WTC11 (cell line): ENCODE measurements at regions not wholly inside any gene's neighbourhood (a gene's known extent, or its start where the extent isn't known, plus 50 kb on each side); places are given as distances from the start of the nearest gene placed in this dataset.

Experiments
- ATAC-seq: fragments of 200-7000 bp; cut with Tn5 transposase; 2 replicates; pipeline ENCODE4 v1.10.0; 2021; ENCODE audit warnings: mild to moderate bottlenecking, moderate library complexity
- CTCF ChIA-PET: fragments of 300-600 bp; sonication (Branson Sonifier 250); formaldehyde crosslinking; loops from one replicate; lab custom pipeline; 2021; ENCODE audit warnings: antibody characterized with exemption; lab: Charles Lee
- POLR2A ChIA-PET: fragments of 350-600 bp; sonication (Branson Sonifier 250); formaldehyde crosslinking; loops from one replicate; lab custom pipeline; 2021; ENCODE audit warnings: antibody characterized with exemption; lab: Charles Lee
- DNase-seq: peaks from one replicate; pipeline ENCODE4 v3.0.0; 2021; ENCODE audit warnings: low spot score
- H3K27ac Mint-ChIP-seq: 2 replicates; pipeline ENCODE4 v1.8.0; 2021; ENCODE audit warnings: mixed read lengths
- H3K27me3 Mint-ChIP-seq: 2 replicates; pipeline ENCODE4 v1.8.0; 2021; ENCODE audit warnings: low read depth, mild to moderate bottlenecking, moderate library complexity, mixed read lengths
- H3K36me3 Mint-ChIP-seq: 2 replicates; pipeline ENCODE4 v1.8.0; 2021; ENCODE audit warnings: mixed read lengths
- H3K4me1 Mint-ChIP-seq: 2 replicates; pipeline ENCODE4 v1.8.0; 2022; ENCODE audit warnings: mixed read lengths
- H3K4me3 Mint-ChIP-seq: 2 replicates; pipeline ENCODE4 v1.8.0; 2021; ENCODE audit warnings: mild to moderate bottlenecking, moderate library complexity, mixed read lengths
- H3K9me3 Mint-ChIP-seq: 2 replicates; pipeline ENCODE4 v1.8.0; 2021; ENCODE audit warnings: mixed read lengths
- E2F4 ChIP-seq: sonication (generic); formaldehyde crosslinking; IDR thresholded peaks from 2 replicates; pipeline ENCODE4 v1.8.1; 2022; ENCODE audit warnings: low read depth, mild to moderate bottlenecking, moderate library complexity, missing genetic modification reagents, borderline replicate concordance
- GABPB1 ChIP-seq: sonication (generic); formaldehyde crosslinking; IDR thresholded peaks from 2 replicates; pipeline ENCODE4 v1.8.1; 2023; ENCODE audit warnings: mild to moderate bottlenecking, missing genetic modification reagents
- HMGXB4 ChIP-seq: sonication (generic); formaldehyde crosslinking; IDR thresholded peaks from 2 replicates; pipeline ENCODE4 v1.8.1; 2023; ENCODE audit warnings: mild to moderate bottlenecking, moderate library complexity, missing genetic modification reagents
- KAT7 ChIP-seq: sonication (generic); formaldehyde crosslinking; IDR thresholded peaks from 2 replicates; pipeline ENCODE4 v1.8.1; 2023; ENCODE audit warnings: missing genetic modification reagents, mild to moderate bottlenecking, borderline replicate concordance
- NFATC4 ChIP-seq: fragments of 250-450 bp; sonication (Bioruptor Pico); IDR thresholded peaks from 2 replicates; pipeline ENCODE4 v1.9.0; 2021; ENCODE audit warnings: mild to moderate bottlenecking
- NFE2L1 ChIP-seq: sonication (generic); formaldehyde crosslinking; IDR thresholded peaks from 2 replicates; pipeline ENCODE4 v1.8.1; 2023; ENCODE audit warnings: missing genetic modification reagents
- NR2C2 ChIP-seq: sonication (generic); formaldehyde crosslinking; IDR thresholded peaks from 2 replicates; pipeline ENCODE4 v1.8.0; 2022; ENCODE audit warnings: mild to moderate bottlenecking, missing genetic modification reagents
- PRDM15 ChIP-seq: sonication (generic); formaldehyde crosslinking; IDR thresholded peaks from 2 replicates; pipeline ENCODE4 v1.8.0; 2022; ENCODE audit warnings: missing genetic modification reagents
- RELA ChIP-seq: sonication (generic); formaldehyde crosslinking; IDR thresholded peaks from 2 replicates; pipeline ENCODE4 v1.8.1; 2022; ENCODE audit warnings: missing genetic modification reagents, mild to moderate bottlenecking, borderline replicate concordance
- STAT6 ChIP-seq: sonication (generic); formaldehyde crosslinking; conservative IDR thresholded peaks from 2 replicates; pipeline ENCODE4 v1.8.1; 2023; ENCODE audit warnings: mild to moderate bottlenecking, low read depth, missing genetic modification reagents, moderate library complexity
- TEAD1 ChIP-seq: sonication (generic); formaldehyde crosslinking; IDR thresholded peaks from 2 replicates; pipeline ENCODE4 v1.8.0; 2022; ENCODE audit warnings: mild to moderate bottlenecking, missing genetic modification reagents
- USF2 ChIP-seq: sonication (generic); formaldehyde crosslinking; IDR thresholded peaks from 2 replicates; pipeline ENCODE4 v1.8.1; 2023; ENCODE audit warnings: mild to moderate bottlenecking, missing genetic modification reagents, moderate library complexity
- ZBTB43 ChIP-seq: sonication (generic); formaldehyde crosslinking; IDR thresholded peaks from 2 replicates; pipeline ENCODE4 v1.8.1; 2023; ENCODE audit warnings: mild to moderate bottlenecking, missing genetic modification reagents
- ZNF121 ChIP-seq: sonication (generic); formaldehyde crosslinking; IDR thresholded peaks from 2 replicates; pipeline ENCODE4 v1.8.0; 2023; ENCODE audit warnings: missing genetic modification reagents
- ZNF232 ChIP-seq: sonication (generic); formaldehyde crosslinking; IDR thresholded peaks from 2 replicates; pipeline ENCODE4 v1.8.0; 2022; ENCODE audit warnings: mild to moderate bottlenecking, missing genetic modification reagents
- ZNF396 ChIP-seq: fragments of 250-450 bp; sonication (Bioruptor Pico); IDR thresholded peaks from 2 replicates; pipeline ENCODE4 v1.8.0; 2021; ENCODE audit warnings: mild to moderate bottlenecking, moderate library complexity, borderline replicate concordance
- ZNF423 ChIP-seq: fragments of 250-450 bp; sonication (Bioruptor Pico); IDR thresholded peaks from 2 replicates; pipeline ENCODE4 v2.1.2; 2022; ENCODE audit warnings: mild to moderate bottlenecking, moderate library complexity
- TF ChIP-seq, protein P1 (sequence below): fragments of 250-450 bp; sonication (Bioruptor Pico); IDR thresholded peaks from 2 replicates; pipeline ENCODE4 v1.9.0; 2021; ENCODE audit warnings: moderate library complexity, mild to moderate bottlenecking, inconsistent platforms, borderline replicate concordance
- TF ChIP-seq, protein P2 (sequence below): sonication (generic); formaldehyde crosslinking; conservative IDR thresholded peaks from 2 replicates; pipeline ENCODE4 v1.8.1; 2022; ENCODE audit warnings: mild to moderate bottlenecking, missing genetic modification reagents

GRCh38 chr4:188308142-188308541, 168.9 kb downstream of the TRIML1 start:
- DNase-seq (no peak), ATAC-seq (no peak)
- ChIA-PET CTCF (no interaction called here), POLR2A (no interaction called here)
- TF ChIP-seq ZNF396 (no peak), ZBTB43 (CRISPR knock-in tag) (no peak), RELA (no peak), HMGXB4 (no peak), NR2C2 (CRISPR knock-in tag) (no peak), ZNF423 (CRISPR knock-in tag) (no peak), PRDM15 (CRISPR knock-in tag) (no peak), ZNF232 (CRISPR knock-in tag) (no peak)
- TF ChIP-seq, protein P1, sequence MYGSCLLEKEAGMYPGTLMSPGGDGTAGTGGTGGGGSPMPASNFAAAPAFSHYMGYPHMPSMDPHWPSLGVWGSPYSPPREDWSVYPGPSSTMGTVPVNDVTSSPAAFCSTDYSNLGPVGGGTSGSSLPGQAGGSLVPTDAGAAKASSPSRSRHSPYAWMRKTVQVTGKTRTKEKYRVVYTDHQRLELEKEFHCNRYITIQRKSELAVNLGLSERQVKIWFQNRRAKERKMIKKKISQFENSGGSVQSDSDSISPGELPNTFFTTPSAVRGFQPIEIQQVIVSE (CRISPR knock-in tag) = no peak
- H3K27me3 Mint-ChIP-seq = no peaks in the 10 kb centered on the region; the same call in 1 of the 2 replicates
- no peak overlapping the region for H3K27ac Mint-ChIP-seq
- H3K36me3 Mint-ChIP-seq = no peaks in the 10 kb centered on the region
- peaks cover 20% of the 10 kb centered on the region for H3K4me1 Mint-ChIP-seq
- no peak overlapping the region for H3K4me3 Mint-ChIP-seq
- H3K9me3 Mint-ChIP-seq = no peaks in the 10 kb centered on the region; the same call in none of the 2 replicates

GRCh38 chr4:188316391-188316790, 177.2 kb downstream of the TRIML1 start:
- no peaks in the 10 kb centered on the region for H3K36me3 Mint-ChIP-seq
- peaks cover 19% of the 10 kb centered on the region for H3K4me1 Mint-ChIP-seq
- TF ChIP-seq KAT7 (CRISPR knock-in tag) (no peak), ZNF423 (CRISPR knock-in tag) (no peak), ZNF396 (no peak)
- H3K27me3 Mint-ChIP-seq = peaks cover 4% of the 10 kb centered on the region; the same call in 1 of the 2 replicates
- ChIA-PET POLR2A (no interaction called here), CTCF (no interaction called here)
- ATAC-seq (no peak), DNase-seq (no peak)
- H3K27ac Mint-ChIP-seq = no peak overlapping the region
- no peak overlapping the region for H3K4me3 Mint-ChIP-seq
- peaks cover 9% of the 10 kb centered on the region for H3K9me3 Mint-ChIP-seq

DNA sequence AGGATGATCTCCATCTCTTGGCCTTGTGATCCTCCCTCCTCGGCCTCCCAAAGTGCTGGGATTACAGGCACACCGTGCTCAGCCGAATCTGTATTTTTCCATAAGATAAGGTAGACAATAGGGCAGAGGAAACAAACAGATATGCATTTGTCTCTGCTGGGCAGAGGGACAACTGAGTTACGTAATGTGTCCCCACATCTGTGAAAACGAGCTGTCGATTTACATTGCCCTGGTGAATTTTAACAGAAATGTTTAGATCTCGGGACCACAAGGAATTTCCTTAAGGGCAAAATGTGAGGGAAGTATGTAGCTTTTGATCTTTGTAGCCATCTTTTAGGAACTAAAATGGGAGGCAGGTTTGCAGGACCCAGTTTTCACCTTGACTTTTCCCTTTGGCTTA, 189.7 kb downstream of the TRIML1 start:
- Mint-ChIP-seq H3K4me1 (0 out of 2 replicates have a peak, but pooled peaks cover 2% of the 10 kb centered on the region), H3K9me3 (peaks cover 10% of the 10 kb centered on the region), H3K27me3 (no peaks in the 10 kb centered on the region), H3K36me3 (no peaks in the 10 kb centered on the region), H3K4me3 (no peak overlapping the region), H3K27ac (no peak overlapping the region)
- no peak for ATAC-seq
- ChIA-PET POLR2A (no interaction called here), CTCF (no interaction called here)
- DNase-seq = no peak
- TF ChIP-seq USF2 (CRISPR knock-in tag) = no peak
- no peak for TF ChIP-seq ZNF121 (CRISPR knock-in tag)
- no peak for TF ChIP-seq TEAD1 (CRISPR knock-in tag)
- TF ChIP-seq, protein P2, sequence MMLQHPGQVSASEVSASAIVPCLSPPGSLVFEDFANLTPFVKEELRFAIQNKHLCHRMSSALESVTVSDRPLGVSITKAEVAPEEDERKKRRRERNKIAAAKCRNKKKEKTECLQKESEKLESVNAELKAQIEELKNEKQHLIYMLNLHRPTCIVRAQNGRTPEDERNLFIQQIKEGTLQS (CRISPR knock-in tag) = no peak
- TF ChIP-seq NFATC4 = no peak
- no peak for TF ChIP-seq E2F4 (CRISPR knock-in tag)
- TF ChIP-seq GABPB1 (CRISPR knock-in tag) = no peak
- no peak for TF ChIP-seq STAT6 (CRISPR knock-in tag)
- no peak for TF ChIP-seq NFE2L1 (CRISPR knock-in tag)
